HFFc6 (cell line): ENCODE measurements at regions not wholly inside any gene's neighbourhood (a gene's known extent, or its start where the extent isn't known, plus 50 kb on each side); places are given as distances from the start of the nearest gene placed in this dataset.

ENCODE experiments used
- DNase-seq: peaks from one replicate; pipeline ENCODE4 v3.0.0-alpha.2; 2018
- H3K27ac Mint-ChIP-seq: 2 replicates; pipeline ENCODE4 v1.8.0; 2020; ENCODE audit warnings: mild to moderate bottlenecking, mixed read lengths
- H3K27me3 Mint-ChIP-seq: 2 replicates; pipeline ENCODE4 v1.8.0; 2021; ENCODE audit warnings: mild to moderate bottlenecking, moderate library complexity, mixed read lengths; ENCODE audit not compliant: insufficient read depth
- H3K36me3 Mint-ChIP-seq: 2 replicates; pipeline ENCODE4 v1.8.0; 2021; ENCODE audit warnings: low read depth, mixed read lengths
- H3K4me1 Mint-ChIP-seq: 2 replicates; pipeline ENCODE4 v1.8.0; 2020; ENCODE audit warnings: low read depth, mixed read lengths
- H3K4me3 Mint-ChIP-seq: 2 replicates; pipeline ENCODE4 v1.8.0; 2020; ENCODE audit warnings: mild to moderate bottlenecking, moderate library complexity, mixed read lengths
- H3K9me3 Mint-ChIP-seq: 2 replicates; pipeline ENCODE4 v1.8.0; 2020; ENCODE audit warnings: mild to moderate bottlenecking, mixed read lengths
- TF ChIP-seq, protein P1 (sequence below): fragments of 200-600 bp; sonication (generic); IDR thresholded peaks from 2 replicates; pipeline ENCODE4 v1.5.0; 2021; ENCODE audit warnings: antibody characterized with exemption, mild to moderate bottlenecking

GRCh38 chr11:87675993-87676392 is 499.2 kb downstream of the RAB38 start:
- no peak overlapping the region for H3K27ac Mint-ChIP-seq
- H3K4me1 Mint-ChIP-seq = no peaks in the 10 kb centered on the region
- TF ChIP-seq, protein P1, sequence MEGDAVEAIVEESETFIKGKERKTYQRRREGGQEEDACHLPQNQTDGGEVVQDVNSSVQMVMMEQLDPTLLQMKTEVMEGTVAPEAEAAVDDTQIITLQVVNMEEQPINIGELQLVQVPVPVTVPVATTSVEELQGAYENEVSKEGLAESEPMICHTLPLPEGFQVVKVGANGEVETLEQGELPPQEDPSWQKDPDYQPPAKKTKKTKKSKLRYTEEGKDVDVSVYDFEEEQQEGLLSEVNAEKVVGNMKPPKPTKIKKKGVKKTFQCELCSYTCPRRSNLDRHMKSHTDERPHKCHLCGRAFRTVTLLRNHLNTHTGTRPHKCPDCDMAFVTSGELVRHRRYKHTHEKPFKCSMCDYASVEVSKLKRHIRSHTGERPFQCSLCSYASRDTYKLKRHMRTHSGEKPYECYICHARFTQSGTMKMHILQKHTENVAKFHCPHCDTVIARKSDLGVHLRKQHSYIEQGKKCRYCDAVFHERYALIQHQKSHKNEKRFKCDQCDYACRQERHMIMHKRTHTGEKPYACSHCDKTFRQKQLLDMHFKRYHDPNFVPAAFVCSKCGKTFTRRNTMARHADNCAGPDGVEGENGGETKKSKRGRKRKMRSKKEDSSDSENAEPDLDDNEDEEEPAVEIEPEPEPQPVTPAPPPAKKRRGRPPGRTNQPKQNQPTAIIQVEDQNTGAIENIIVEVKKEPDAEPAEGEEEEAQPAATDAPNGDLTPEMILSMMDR = no peak
- H3K27me3 Mint-ChIP-seq = no peaks in the 10 kb centered on the region
- H3K4me3 Mint-ChIP-seq = no peak overlapping the region
- no peaks in the 10 kb centered on the region for H3K36me3 Mint-ChIP-seq
- H3K9me3 Mint-ChIP-seq = peaks cover 5% of the 10 kb centered on the region
- DNase-seq = no peak

DNA sequence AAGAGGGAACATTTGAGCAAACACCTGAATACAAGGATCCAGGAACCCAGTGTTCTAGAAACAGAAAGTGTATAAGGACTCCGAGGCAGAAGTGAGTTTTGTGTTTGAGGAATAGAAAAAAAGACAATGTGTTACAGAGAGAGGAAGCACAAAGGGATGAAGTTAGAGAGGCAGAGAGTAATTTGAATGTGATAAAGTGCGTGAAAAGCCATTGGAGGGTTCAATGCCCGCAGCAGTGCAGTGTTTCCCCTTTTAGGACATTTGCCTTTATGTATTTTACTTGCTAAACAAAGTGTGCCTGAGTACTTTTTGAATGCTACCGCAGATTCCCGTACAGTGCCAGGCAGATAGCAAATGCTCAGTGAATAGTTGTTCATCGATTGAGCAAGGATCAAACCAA is 508.5 kb downstream of the RAB38 start:
- Mint-ChIP-seq H3K4me1 (no peaks in the 10 kb centered on the region), H3K27me3 (peaks cover 2% of the 10 kb centered on the region; the same call in 1 of the 2 replicates), H3K27ac (no peak overlapping the region), H3K4me3 (no peak overlapping the region), H3K9me3 (peaks cover 7% of the 10 kb centered on the region), H3K36me3 (no peaks in the 10 kb centered on the region)
- no peak for DNase-seq
- TF ChIP-seq, protein P1 = no peak

DNA sequence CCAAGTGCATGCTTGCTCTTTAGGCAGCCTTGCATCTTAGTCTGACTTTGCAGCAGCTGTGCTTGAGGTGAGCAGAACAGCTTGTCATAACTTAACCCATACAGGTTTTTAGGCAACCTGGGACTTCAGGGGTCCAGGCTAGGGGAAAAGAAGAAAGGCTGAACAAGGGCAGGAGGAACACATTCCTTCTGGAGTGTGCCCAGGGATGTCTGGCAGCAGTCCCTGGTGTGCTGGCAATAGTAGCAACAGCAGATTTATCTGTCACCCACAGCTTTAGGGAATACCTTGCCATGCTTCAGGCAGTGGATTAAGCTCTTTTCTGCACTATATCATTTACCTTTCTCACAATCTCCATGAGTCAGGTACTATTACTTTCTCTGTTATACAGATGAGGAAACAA is 513.0 kb downstream of the RAB38 start:
- TF ChIP-seq, protein P1 = no peak
- H3K36me3 Mint-ChIP-seq = no peaks in the 10 kb centered on the region
- DNase-seq = no peak
- H3K9me3 Mint-ChIP-seq = peaks cover 11% of the 10 kb centered on the region
- no peak overlapping the region for H3K4me3 Mint-ChIP-seq
- no peaks in the 10 kb centered on the region for H3K4me1 Mint-ChIP-seq
- peaks cover 2% of the 10 kb centered on the region; the same call in 1 of the 2 replicates for H3K27me3 Mint-ChIP-seq
- H3K27ac Mint-ChIP-seq = no peak overlapping the region

DNA sequence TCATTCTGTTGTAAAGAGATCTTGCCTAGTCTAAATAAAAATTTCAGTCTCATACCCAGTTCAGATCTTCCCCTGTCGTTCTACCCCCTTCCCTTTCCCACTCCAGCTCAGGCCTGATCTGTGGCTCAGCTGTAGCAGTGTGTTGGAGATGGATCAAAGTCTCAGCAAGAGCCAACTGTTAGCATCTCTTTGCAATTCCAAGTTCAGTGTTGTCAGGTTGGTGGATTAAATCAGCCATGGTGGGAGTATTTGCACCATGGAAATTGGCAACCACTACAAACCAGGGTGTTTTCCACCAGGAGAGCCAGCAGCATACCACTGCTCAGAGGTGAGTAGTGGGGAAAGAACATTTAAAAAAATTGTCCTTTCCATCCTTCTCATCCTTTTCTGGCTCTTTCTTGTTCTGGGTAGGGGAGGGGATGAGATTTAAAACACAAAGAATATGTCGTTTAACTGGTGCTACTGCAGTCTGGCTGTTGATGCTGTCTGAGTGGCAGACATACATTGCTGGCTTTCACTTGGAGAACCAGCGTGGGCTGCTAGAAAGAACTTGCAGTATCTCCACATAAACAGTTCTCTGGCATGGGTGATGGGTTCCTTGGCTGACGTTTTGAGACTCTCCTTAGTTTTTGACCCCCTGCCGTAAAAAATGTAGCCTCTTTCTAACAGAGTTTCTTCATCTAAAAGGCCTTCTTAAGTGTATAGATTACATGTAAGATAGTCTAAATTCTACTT is 514.1 kb downstream of the RAB38 start:
- DNase-seq = no peak
- Mint-ChIP-seq H3K4me3 (no peak overlapping the region), H3K27me3 (peaks cover 2% of the 10 kb centered on the region; the same call in 1 of the 2 replicates), H3K27ac (no peak overlapping the region), H3K4me1 (no peaks in the 10 kb centered on the region), H3K9me3 (peaks cover 11% of the 10 kb centered on the region), H3K36me3 (no peaks in the 10 kb centered on the region)
- TF ChIP-seq, protein P1 = no peak

- Mint-ChIP-seq H3K27ac (no peak overlapping the region), H3K9me3 (peaks cover 11% of the 10 kb centered on the region), H3K4me3 (no peak overlapping the region), H3K4me1 (no peaks in the 10 kb centered on the region), H3K36me3 (no peaks in the 10 kb centered on the region), H3K27me3 (no peaks in the 10 kb centered on the region)
- TF ChIP-seq, protein P1 = no peak
- DNase-seq = no peak
These were observed 515.4 kb downstream of the RAB38 start for GRCh38 chr11:87659807-87660206.
